ENCODE measurements at regions not wholly inside any gene's neighbourhood (a gene's known extent, or its start where the extent isn't known, plus 50 kb on each side); places are given as distances from the start of the nearest gene placed in this dataset.

GRCh38 chr18:42623935-42624334 is 491.6 kb downstream of the RIT2 start:
- Histone ChIP-seq H3K27ac (no peak overlapping the region), H3K27me3 (no peaks in the 10 kb centered on the region), H3K4me3 (no peak overlapping the region), H3K9me3 (no peaks in the 10 kb centered on the region), H3K4me1 (no peaks in the 10 kb centered on the region), H3K36me3 (no peaks in the 10 kb centered on the region)
- intact Hi-C loops (cut with DNase I): no loop called here
- no peak for TF ChIP-seq POLR2A (IDR thresholded peaks at IDR 0.05)
- TF ChIP-seq CTCF (IDR thresholded peaks at IDR 0.05): no peak
- WGBS, 4 donors: 83 to 87% (median 86%) methylated on average over 4 of the region's 4 CpGs
- DNase-seq: no peak
- ATAC-seq: no peak

DNA sequence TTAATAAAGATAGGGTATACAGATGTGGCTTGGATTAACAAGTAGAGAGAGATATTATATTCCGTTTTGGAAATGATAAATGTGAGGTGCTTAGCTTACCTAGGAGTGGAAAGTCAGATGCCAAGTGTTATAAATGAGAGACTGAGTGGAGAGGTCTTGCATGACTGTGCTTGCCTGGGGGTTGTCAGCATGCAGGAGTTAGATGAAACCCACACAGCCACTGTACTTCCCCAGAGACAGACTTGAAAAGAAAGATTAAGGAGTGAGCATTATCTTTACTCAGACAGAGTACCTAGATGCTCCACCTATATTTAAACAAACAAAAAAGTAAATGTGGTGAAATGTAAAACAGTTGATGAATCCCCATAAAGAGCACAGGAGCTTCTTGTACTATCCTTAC is 482.7 kb downstream of the RIT2 start:
- Histone ChIP-seq H3K27me3 (no peaks in the 10 kb centered on the region), H3K36me3 (no peaks in the 10 kb centered on the region), H3K27ac (no peak overlapping the region), H3K4me3 (no peak overlapping the region), H3K9me3 (no peaks in the 10 kb centered on the region), H3K4me1 (no peaks in the 10 kb centered on the region)
- intact Hi-C loops (cut with DNase I): no loop called here
- WGBS, 4 donors: 35 to 50% (median 49%) methylated on average over 1 of the region's 1 CpG
- TF ChIP-seq POLR2A (IDR thresholded peaks at IDR 0.05) (no peak), CTCF (IDR thresholded peaks at IDR 0.05) (no peak)
- ATAC-seq: no peak
- no peak for DNase-seq

DNA sequence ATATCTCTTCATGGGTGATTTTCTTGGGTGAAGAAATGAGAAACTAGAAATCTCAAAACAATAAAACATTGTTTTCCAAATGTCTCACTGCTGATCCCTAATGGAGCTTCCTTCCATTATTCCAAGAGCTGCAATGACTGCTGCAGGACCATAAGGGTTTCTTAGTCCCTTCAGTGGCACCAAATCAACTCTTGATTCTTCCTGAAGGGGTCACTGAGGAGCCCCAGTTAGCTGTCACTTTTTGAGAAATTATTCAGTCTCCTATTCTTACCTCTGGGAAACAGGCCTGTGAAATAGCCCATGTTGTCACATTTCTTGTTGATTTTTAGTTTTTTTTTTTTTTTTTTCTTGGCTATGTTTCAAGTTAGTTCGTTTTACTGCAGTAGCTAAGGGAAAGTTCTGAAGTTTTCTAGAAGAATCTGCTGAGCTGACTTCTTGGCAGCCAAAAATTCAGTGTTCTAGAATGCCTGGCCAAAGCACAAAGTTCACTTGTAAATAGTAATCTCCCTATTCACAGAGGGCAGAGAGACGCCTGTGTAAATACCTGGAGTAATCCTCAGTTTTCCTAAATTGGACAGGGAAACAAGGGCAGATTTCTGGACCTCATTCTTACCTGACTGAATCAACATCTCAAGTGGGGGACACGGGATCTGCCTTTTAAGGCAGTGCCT is 480.0 kb downstream of the RIT2 start:
- no peaks in the 10 kb centered on the region for H3K9me3 ChIP-seq
- 38 to 50% (median 41%) methylated on average over 3 of the region's 3 CpGs for WGBS, 4 donors
- TF ChIP-seq CTCF (IDR thresholded peaks at IDR 0.05) (no peak), POLR2A (IDR thresholded peaks at IDR 0.05) (no peak)
- H3K27ac ChIP-seq: no peak overlapping the region
- no peak for DNase-seq
- no peak overlapping the region for H3K4me3 ChIP-seq
- intact Hi-C loops (cut with DNase I): no loop called here
- ATAC-seq: no peak
- H3K4me1 ChIP-seq: no peaks in the 10 kb centered on the region
- no peaks in the 10 kb centered on the region for H3K27me3 ChIP-seq
- no peaks in the 10 kb centered on the region for H3K36me3 ChIP-seq

DNA sequence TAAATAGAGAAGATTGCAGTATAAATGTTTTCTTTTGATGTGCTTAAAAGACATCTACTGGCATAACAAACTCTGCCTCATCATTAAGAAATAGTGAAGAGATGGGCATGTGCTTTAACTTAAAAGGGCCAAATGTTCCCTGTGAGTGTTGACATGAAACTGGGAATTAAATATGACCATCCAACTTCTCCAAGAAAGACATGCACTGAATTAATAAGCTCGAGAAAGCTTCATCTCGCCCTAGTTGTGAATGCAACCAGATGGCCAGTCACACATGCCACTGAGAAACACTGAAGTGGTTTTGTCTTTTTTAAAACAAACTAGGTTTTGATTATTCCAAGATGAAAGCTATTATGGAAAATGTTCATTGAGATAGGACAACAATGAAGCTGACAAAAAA is 479.2 kb downstream of the RIT2 start:
- TF ChIP-seq POLR2A (IDR thresholded peaks at IDR 0.05) (no peak), CTCF (IDR thresholded peaks at IDR 0.05) (no peak)
- H3K4me3 ChIP-seq: no peak overlapping the region
- no peak overlapping the region for H3K27ac ChIP-seq
- DNase-seq (no peak), ATAC-seq (no peak)
- 68 to 77% (median 73%) methylated on average over 2 of the region's 2 CpGs for WGBS, 4 donors
- intact Hi-C loops (cut with DNase I): no loop called here
- no peaks in the 10 kb centered on the region for H3K4me1 ChIP-seq
- H3K9me3 ChIP-seq: no peaks in the 10 kb centered on the region
- no peaks in the 10 kb centered on the region for H3K27me3 ChIP-seq
- H3K36me3 ChIP-seq: no peaks in the 10 kb centered on the region

All from heart left ventricle (tissue), 16 donors.